Activated CD8-positive, alpha-beta T cell treated with anti-CD3 and anti-CD28 coated beads, Interleukin-2, amount 10 ng/mL, durations not matched to agents 7 days and 5 days (primary cell): ENCODE measurements at regions not wholly inside any gene's neighbourhood (a gene's known extent, or its start where the extent isn't known, plus 50 kb on each side); places are given as distances from the start of the nearest gene placed in this dataset.

ENCODE experiments used
- ATAC-seq: fragments of 150-1000 bp; cut with Tn5 transposase; one replicate; pipeline ENCODE4 v1.10.0; 2021; ENCODE audit warnings: moderate library complexity
- CTCF ChIA-PET: fragments of 350-600 bp; sonication (Branson Sonifier 250); formaldehyde crosslinking; loops from one replicate; lab custom pipeline; 2021; ENCODE audit warnings: antibody characterized with exemption; lab: Charles Lee
- POLR2A ChIA-PET: fragments of 350-600 bp; sonication (Branson Sonifier 250); formaldehyde crosslinking; loops from one replicate; lab custom pipeline; 2021; ENCODE audit warnings: antibody characterized with exemption; lab: Charles Lee
- DNase-seq: peaks from one replicate; pipeline ENCODE4 v3.0.0-alpha.2; 2020
- H3K27ac Mint-ChIP-seq: one replicate; pipeline ENCODE4 v1.8.0; 2021; ENCODE audit warnings: mild to moderate bottlenecking, mixed read lengths
- H3K27me3 Mint-ChIP-seq: one replicate; pipeline ENCODE4 v1.8.0; 2021; ENCODE audit warnings: low read depth, mixed read lengths
- H3K36me3 Mint-ChIP-seq: one replicate; pipeline ENCODE4 v1.8.0; 2021; ENCODE audit warnings: low read depth, mixed read lengths
- H3K4me1 Mint-ChIP-seq: one replicate; pipeline ENCODE4 v1.8.0; 2021; ENCODE audit warnings: low read depth, mixed read lengths
- H3K4me3 Mint-ChIP-seq: one replicate; pipeline ENCODE4 v1.8.0; 2021; ENCODE audit warnings: mild to moderate bottlenecking, mixed read lengths
- H3K9me3 Mint-ChIP-seq: one replicate; pipeline ENCODE4 v1.8.0; 2022; ENCODE audit warnings: mixed read lengths; ENCODE audit not compliant: insufficient read depth

DNA sequence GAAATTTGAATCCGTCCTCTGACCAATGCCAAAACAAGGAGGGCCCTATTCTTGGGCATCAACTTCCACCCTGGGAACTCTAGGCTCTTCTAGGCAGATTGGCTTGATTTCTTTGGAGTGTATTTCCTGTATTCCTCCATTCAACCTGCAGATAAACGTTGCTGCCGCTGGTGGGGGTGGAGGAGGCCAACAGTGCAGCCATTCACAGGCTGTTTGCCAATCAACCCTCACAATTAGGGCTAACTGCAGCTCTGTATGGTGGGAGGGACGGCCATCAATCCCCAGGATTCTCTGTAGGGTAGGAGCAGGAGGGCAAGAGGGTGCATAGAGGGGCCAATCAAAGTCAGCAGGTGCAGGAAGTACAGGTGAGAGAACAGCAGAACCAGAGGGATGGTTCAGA lies 273.1 kb upstream of the PROX1 start:
- Mint-ChIP-seq H3K4me3 (no peak overlapping the region), H3K27me3 (no peaks in the 10 kb centered on the region), H3K36me3 (no peaks in the 10 kb centered on the region), H3K9me3 (no peaks in the 10 kb centered on the region), H3K4me1 (no peaks in the 10 kb centered on the region), H3K27ac (no peak overlapping the region)
- DNase-seq, result no peak
- no peak for ATAC-seq
- ChIA-PET CTCF (no interaction called here), POLR2A (no interaction called here)

DNA sequence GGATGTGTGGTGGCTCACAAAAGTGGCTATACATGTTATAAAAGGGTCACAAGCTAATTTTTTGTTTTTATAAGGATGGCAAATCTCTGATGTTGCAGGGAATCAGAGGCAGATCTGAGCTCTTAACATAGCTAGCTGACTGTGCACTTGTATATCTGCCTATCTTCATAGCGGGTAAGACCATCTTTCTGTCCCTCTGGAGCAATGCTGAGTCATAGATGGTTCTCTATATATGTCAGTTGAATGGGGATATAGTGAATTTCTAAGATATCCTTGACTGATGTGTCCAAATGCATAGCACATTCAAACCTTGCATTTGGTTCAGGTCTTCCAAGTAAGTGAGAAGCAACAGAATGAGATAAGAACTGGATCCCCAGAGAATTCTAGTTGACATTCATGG lies 272.6 kb upstream of the PROX1 start:
- Mint-ChIP-seq H3K9me3 (peaks cover 4% of the 10 kb centered on the region), H3K27me3 (no peaks in the 10 kb centered on the region), H3K36me3 (no peaks in the 10 kb centered on the region), H3K4me3 (no peak overlapping the region), H3K27ac (no peak overlapping the region), H3K4me1 (no peaks in the 10 kb centered on the region)
- ChIA-PET POLR2A (interaction anchor here (0.6 kb wide), 1 partner anchor 21 kb away, joined by 3 read pairs; no protein-coding TSS in a partner anchor), CTCF (no interaction called here)
- ATAC-seq, result no peak
- no peak for DNase-seq

DNA sequence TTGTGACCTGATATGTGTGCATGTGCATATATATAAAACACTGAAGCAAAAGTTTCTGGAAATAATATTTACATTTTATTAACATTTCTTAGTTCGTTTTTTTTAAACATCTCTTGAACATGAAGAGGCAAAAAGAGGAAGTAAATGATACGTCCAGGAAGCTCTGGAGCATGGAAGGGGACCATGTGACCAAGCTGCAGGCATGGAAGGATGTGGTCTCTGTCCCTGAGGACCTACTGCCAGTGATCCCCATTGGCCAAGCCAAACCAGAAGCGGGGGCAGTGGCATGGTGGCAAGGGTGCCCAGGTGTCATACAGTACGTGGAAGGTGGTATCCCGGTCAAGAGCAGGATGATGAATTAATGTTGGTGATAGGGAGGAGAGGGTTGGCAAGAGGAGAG lies 268.3 kb upstream of the PROX1 start:
- CTCF ChIA-PET, result no interaction called here
- no peak for ATAC-seq

DNA sequence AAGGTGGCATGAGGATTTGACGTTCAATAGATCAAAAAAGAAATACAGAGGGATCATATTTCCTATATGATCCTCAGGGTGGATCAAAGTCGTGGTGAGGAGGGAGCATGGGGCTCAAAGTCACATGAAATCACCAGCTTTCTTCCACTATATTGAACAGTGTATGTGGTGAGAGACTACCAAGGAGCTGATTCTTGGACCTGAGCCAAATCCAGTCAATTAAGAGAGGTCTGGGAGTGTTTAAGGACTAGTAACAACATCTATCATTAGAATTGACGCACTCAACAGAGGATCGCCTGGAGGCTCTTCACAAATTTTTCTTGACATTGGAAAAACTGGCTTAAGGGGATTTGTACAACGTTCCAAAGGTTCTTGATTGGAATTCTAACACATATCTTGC lies 267.7 kb upstream of the PROX1 start:
- Mint-ChIP-seq H3K9me3 (peaks cover 12% of the 10 kb centered on the region), H3K4me1 (no peaks in the 10 kb centered on the region), H3K4me3 (no peak overlapping the region), H3K36me3 (no peaks in the 10 kb centered on the region), H3K27me3 (no peaks in the 10 kb centered on the region), H3K27ac (no peak overlapping the region)
- ChIA-PET CTCF (no interaction called here), POLR2A (no interaction called here)
- ATAC-seq (no peak), DNase-seq (no peak)

More for the DNA sequence above, 268.3 kb upstream of the PROX1 start:
- POLR2A ChIA-PET, result no interaction called here
- no peak overlapping the region for H3K27ac Mint-ChIP-seq
- no peaks in the 10 kb centered on the region for H3K4me1 Mint-ChIP-seq
- no peaks in the 10 kb centered on the region for H3K27me3 Mint-ChIP-seq
- H3K36me3 Mint-ChIP-seq, result no peaks in the 10 kb centered on the region
- peaks cover 12% of the 10 kb centered on the region for H3K9me3 Mint-ChIP-seq
- no peak for DNase-seq
- no peak overlapping the region for H3K4me3 Mint-ChIP-seq

DNA sequence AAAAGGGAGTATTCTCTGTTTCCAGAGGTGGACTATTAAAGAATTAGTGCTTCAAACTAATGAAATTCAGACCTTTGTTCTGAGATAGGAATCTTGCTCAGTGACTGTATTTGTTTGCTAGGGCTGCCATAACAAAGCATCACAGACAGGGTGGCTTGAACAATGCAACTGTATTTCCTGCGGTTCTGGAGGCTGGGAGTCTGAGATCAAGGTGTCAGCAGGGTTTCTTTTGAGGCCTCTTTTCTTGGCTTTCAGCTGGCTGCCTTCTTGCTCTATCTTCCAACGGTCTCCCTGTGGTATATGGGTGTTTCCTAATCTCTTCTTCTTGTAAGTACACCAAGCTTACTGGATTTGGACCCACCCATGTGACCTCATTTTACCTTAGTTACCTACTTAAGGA lies 264.6 kb upstream of the PROX1 start:
- ATAC-seq, result no peak
- ChIA-PET CTCF (no interaction called here), POLR2A (no interaction called here)
- Mint-ChIP-seq H3K27ac (no peak overlapping the region), H3K36me3 (no peaks in the 10 kb centered on the region), H3K4me1 (no peaks in the 10 kb centered on the region), H3K9me3 (peaks cover 12% of the 10 kb centered on the region), H3K4me3 (no peak overlapping the region), H3K27me3 (no peaks in the 10 kb centered on the region)
- DNase-seq, result no peak

DNA sequence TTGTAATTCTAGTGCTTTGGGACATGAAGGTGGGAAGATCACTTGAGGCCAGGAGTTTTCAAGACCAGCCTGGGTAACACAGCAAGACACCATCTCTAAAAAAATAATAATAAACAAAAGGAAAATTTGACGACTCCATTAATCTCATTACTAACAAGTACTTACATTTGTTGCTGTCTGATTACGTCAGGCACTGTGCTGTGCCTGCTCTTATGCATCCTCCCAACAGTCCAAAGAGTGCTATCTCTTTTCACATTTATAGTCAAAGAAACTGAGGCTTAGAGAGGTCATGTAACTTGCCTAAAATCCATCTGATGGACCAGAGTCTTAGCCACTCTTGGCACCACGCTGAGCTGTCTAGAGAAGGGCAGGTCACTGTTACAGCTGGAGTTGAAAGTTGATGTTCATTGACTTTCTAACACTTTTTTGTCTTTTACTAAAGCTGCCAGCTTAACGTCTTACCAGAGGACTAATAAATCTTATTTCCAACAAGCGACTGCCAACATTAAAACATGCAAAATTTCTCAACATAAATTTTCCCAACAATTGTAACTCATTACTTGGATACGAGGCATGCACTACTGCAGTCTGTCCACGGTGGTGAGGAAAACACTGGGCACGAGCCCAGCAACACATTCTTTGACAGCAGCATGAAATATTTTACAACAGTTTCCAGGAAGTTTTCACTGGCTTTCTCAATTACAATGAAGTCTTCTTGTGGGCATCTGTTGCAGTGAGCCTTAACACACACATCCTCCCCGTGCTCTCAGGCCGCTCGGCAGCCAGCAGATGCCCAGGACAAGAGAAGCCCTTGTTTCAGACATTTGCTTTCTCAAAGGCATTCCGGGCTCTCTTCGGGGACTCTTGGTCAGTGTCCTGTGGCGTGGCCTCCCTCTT lies 262.9 kb upstream of the PROX1 start:
- no peak for ATAC-seq
- H3K27me3 Mint-ChIP-seq, result no peaks in the 10 kb centered on the region
- H3K4me3 Mint-ChIP-seq, result no peak overlapping the region
- no peak for DNase-seq
- H3K36me3 Mint-ChIP-seq, result no peaks in the 10 kb centered on the region
- no peaks in the 10 kb centered on the region for H3K4me1 Mint-ChIP-seq
- CTCF ChIA-PET, result no interaction called here
- no peak overlapping the region for H3K27ac Mint-ChIP-seq
- POLR2A ChIA-PET, result no interaction called here
- H3K9me3 Mint-ChIP-seq, result peaks cover 11% of the 10 kb centered on the region

DNA sequence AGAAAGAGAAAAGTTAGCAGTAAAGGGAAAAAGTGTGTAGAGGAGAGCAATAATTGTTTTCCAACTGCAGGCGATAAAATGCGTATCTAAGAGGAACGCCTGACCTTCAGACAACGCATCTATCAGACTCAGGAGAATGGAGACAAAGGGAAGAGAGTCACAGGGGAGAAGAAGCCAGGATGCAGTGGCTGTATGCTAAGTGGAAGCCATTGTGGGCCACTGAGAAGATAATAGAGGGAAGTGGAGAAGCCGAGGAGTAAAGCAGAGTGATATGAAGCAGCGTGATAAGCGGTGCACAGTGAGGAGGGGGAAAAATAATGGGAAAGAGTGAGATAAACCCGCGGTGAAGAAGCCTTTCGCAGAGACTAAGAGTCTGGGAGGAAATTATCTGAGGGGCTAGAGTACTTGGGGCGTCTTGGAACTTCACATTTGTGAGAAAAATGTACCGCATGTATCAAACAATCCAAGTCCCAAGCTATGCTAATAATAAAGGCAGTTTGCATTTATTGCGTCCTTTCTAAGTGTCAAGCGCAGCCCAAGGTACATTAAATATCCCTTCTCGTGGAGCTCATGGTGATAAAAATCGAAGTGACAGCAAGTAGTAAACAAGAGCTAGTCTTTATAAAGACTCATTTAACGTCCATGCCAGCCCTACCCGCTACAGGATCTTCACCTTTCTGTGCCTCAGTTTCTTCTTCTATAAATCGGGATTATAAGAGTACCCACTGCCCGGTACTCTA lies 259.8 kb upstream of the PROX1 start:
- no peak for DNase-seq
- Mint-ChIP-seq H3K9me3 (no peaks in the 10 kb centered on the region), H3K4me3 (no peak overlapping the region), H3K36me3 (no peaks in the 10 kb centered on the region), H3K4me1 (no peaks in the 10 kb centered on the region), H3K27ac (no peak overlapping the region), H3K27me3 (no peaks in the 10 kb centered on the region)
- ChIA-PET CTCF (no interaction called here), POLR2A (no interaction called here)
- ATAC-seq, result no peak

DNA sequence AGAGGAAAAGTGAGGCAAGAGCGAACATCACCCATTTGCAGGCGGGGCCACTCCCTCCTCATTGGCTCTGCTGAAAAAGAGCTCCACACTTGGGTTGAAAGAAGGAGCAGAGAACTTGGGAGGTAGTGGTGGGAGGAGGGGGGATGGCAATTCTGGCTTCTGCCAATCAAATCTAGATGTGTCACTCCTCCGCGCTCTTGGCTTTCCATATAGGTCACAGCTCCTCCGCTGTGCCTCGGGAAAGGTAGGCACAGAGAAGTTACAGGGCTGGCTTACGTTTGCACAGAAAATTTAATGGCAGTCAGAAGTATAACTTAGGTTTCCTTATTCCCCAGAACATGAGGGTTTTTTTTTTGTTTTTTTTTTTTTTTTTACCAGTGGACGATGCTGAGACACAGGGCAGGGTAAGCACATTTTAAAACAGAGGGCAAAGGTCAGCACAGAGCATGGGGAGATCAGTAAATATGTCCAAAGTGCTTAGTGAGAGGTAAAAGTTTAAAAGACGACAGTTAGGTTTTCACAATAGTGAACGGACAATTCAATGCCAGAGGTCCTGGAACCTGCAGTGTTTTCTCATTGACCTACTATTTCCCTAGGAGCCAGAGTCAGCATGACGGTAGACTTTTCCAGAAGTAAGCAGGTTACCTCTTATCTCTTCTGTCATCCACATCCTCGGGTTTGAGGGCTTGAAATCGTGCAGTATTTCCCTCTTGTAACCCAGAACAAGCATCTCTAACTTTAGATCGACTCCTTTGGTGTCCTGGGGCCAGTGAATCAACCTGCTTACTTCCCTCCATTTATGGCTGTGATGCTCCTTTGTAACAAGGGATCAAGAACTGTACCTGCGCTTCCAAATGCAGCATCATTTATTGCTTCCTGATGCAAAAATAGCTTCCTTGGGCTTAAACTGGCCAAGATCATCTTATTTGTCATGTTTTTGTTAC lies 258.9 kb upstream of the PROX1 start:
- DNase-seq (no peak), ATAC-seq (no peak)
- Mint-ChIP-seq H3K4me1 (no peaks in the 10 kb centered on the region), H3K36me3 (no peaks in the 10 kb centered on the region), H3K4me3 (no peak overlapping the region), H3K27me3 (no peaks in the 10 kb centered on the region), H3K27ac (no peak overlapping the region), H3K9me3 (no peaks in the 10 kb centered on the region)
- ChIA-PET POLR2A (no interaction called here), CTCF (no interaction called here)

DNA sequence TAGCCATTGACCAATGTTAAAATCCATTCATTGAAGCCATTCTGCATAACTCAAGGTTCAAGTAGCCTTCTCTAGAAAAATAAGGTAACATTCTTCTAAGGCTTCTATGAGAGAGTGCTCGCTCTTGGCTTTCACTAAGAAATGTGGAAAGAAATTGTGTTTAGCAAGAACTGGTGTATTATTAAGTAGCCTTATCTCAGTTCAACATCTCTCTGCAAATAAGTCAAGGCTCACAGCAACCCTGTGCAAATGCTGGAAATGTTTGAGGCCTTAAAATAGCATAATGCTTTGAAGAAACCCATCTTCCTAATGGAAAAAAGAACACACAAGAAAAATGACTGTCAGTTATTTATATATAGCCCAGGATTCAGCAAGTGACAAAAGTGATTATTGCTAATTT lies 254.1 kb upstream of the PROX1 start:
- H3K36me3 Mint-ChIP-seq, result no peaks in the 10 kb centered on the region
- ATAC-seq (no peak), DNase-seq (no peak)
- H3K27me3 Mint-ChIP-seq, result no peaks in the 10 kb centered on the region
- no peak overlapping the region for H3K27ac Mint-ChIP-seq
- no peaks in the 10 kb centered on the region for H3K9me3 Mint-ChIP-seq
- CTCF ChIA-PET, result no interaction called here
- POLR2A ChIA-PET, result no interaction called here
- H3K4me3 Mint-ChIP-seq, result no peak overlapping the region
- no peaks in the 10 kb centered on the region for H3K4me1 Mint-ChIP-seq

DNA sequence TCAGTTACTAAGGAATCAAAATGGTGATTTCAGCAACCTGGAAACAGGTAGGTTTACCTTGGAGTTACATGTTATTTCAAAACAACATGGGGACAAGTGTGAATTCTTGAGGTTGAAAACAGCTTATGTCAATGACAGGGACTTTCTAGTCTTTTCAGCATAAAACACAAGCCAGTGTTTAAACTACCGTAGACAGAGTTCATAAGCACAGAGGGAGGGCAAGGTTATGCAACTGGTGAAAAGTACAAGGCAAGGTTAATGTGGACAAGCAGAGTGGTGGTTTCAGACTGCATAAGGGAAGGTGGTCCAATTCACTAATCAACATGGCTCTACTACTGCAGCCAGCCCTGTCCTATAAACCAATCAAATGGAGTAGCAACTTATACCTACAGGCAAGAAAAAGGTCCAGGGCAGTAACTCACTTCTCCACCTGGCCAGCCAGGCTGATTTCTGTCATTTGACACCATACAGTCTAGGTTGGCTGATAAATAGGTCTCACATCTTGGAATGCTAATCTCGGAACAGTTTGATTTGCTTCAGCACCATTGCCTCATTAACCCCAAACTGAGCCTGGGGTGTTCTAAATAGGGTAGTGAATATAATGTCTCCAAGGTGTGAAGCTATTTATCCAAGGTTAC lies 250.3 kb upstream of the PROX1 start:
- Mint-ChIP-seq H3K27ac (no peak overlapping the region), H3K27me3 (no peaks in the 10 kb centered on the region), H3K4me1 (no peaks in the 10 kb centered on the region), H3K36me3 (no peaks in the 10 kb centered on the region), H3K4me3 (no peak overlapping the region), H3K9me3 (no peaks in the 10 kb centered on the region)
- CTCF ChIA-PET, result no interaction called here
- ATAC-seq (no peak), DNase-seq (no peak)
- POLR2A ChIA-PET, result no interaction called here

DNA sequence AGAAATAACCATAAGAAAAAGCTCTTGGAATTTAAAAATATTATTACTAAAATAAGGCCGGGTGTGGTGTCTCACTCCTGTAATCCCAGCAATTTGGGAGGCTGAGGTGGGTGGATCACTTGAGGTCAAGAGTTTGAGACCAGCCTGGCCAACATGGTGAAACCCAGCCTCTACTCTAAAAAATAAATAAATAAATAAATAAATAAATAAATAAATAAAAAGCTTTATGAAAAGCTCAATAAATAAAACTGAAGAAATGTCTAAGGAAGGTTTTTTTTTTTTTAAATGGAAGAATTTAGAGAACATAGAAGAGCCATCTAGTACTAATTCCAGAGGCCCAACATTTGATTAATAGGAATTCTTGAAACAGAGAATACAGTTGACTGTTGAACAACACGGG lies 249.1 kb upstream of the PROX1 start:
- Mint-ChIP-seq H3K27me3 (no peaks in the 10 kb centered on the region), H3K4me3 (no peak overlapping the region), H3K4me1 (no peaks in the 10 kb centered on the region), H3K27ac (no peak overlapping the region), H3K36me3 (no peaks in the 10 kb centered on the region), H3K9me3 (no peaks in the 10 kb centered on the region)
- no peak for ATAC-seq
- CTCF ChIA-PET, result no interaction called here
- POLR2A ChIA-PET, result no interaction called here
- DNase-seq, result no peak
